ENCODE measurements at regions not wholly inside any gene's neighbourhood (a gene's known extent, or its start where the extent isn't known, plus 50 kb on each side); places are given as distances from the start of the nearest gene placed in this dataset.

DNA sequence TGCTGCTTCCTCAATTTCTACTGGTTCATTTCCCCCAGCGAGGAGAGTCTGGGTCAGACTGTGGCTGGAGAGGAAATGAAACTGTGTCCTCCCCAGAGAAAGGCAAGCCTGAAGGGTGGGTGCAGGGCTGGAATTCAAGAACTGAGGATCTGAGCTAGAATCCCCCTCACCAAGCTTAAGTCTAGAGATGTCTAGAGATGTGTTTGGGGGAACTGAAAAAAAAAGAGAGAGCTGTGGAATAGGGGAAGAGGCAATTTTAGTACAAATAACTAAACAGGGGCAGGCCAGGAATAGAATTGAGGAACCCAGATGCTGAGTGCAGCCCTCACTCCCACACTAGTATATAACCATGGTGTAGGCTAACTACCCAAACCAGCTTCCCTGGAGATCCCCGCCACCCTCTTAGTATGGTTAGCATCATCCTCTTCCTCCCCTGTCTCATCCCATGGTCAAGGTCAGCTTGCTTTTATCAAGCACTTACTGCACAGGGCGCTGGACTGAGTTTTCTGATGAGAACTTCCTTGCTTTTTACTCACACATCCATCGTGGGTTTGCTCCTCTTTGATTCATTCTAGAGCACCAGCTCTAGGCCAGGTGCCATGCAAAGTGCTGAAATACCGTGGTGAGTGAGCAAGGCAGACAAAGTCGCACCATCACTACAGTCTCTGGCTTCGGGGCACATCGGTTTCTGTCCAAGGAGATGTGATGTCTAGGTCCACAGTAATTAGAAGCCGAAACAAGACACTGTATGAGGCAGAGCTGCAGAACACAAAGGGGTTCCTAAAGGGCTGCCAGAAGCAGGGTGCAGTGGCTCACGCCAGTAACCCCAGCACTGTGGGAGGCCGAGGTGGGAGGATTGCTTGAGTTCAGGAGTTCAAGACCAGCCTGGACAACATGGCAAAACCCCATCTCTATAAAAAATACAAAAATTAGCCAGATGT lies 112.9 kb upstream of the IPO9 start:
- TF ChIP-seq CTCF (IDR thresholded peaks at IDR 0.05; ENCODE audit: low read depth, low read length) (no peak), EZH2phosphoT487 (IDR thresholded peaks at IDR 0.05; ENCODE audit: low read depth) (no peak)

Data from OCI-LY3 (cell line).